SH-SY5Y (cell line): ENCODE measurements at regions not wholly inside any gene's neighbourhood (a gene's known extent, or its start where the extent isn't known, plus 50 kb on each side); places are given as distances from the start of the nearest gene placed in this dataset.

Source experiments
- GATA2 ChIP-seq: IDR thresholded peaks from 2 replicates; pipeline ENCODE4 v1.6.1; 2011; ENCODE audit warnings: mild to moderate bottlenecking, low read depth, low read length
- GATA3 ChIP-seq: IDR thresholded peaks from 2 replicates; pipeline ENCODE4 v1.6.1; 2011; ENCODE audit warnings: low read depth, mild to moderate bottlenecking, low read length, moderate library complexity

DNA sequence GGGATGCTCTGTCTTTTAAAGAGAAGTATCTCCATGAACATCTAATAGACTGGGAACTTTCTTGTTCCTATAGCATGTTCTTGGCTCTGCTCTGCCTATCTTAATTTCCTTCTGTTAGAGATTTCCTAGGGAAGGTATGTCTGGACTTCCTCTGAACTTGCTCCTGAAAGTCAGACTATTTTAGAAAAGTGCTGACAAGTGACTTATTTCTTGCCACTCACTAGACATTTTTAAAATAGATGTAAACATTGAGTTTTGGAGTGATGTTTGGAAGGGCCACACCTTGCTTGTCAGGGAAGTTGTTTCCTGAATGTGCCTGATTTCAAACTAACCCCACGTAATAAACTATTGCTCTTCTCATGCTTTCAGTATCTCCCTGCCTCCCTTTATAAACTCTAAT, 62.4 kb upstream of the ATP8A1 start:
- no peak for TF ChIP-seq GATA2
- TF ChIP-seq GATA3: no peak
